Stimulated activated CD8-positive, alpha-beta memory T cell treated with anti-CD3 and anti-CD28 coated beads, Interleukin-12 subunit alpha, Interleukin-12 subunit beta, amount 100 ng/mL, for 24 hours (primary cell): ENCODE measurements at regions not wholly inside any gene's neighbourhood (a gene's known extent, or its start where the extent isn't known, plus 50 kb on each side); places are given as distances from the start of the nearest gene placed in this dataset.
"Not testable (repeated sequence)": the region's sequence is repeated elsewhere in the genome, so short reads cannot be mapped to it uniquely, and the experiment has no call there.

ENCODE experiments used
- DNase-seq: peaks from one replicate; pipeline ENCODE4 v3.0.0-alpha.2; 2020; ENCODE audit errors: extremely low read depth

DNA sequence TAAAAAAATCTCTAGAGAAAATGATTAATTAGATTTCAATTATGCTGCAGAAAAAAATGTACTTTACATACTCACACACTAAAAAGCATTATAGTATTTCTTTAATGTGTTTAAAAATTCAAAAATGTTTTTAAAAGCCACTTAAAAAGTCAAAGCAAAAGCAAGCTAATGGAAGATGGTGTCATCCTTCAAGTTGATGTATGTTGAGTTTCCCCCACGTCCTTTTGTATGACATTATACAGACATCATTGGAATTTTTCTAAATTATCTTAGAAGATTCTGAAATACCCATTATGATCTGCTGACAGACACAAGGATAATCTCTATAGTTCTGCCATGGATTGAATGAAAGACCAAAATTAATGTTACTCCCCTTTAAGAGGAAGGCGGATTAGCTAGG is 393.7 kb upstream of the TENM3 start:
- no peak for DNase-seq

DNA sequence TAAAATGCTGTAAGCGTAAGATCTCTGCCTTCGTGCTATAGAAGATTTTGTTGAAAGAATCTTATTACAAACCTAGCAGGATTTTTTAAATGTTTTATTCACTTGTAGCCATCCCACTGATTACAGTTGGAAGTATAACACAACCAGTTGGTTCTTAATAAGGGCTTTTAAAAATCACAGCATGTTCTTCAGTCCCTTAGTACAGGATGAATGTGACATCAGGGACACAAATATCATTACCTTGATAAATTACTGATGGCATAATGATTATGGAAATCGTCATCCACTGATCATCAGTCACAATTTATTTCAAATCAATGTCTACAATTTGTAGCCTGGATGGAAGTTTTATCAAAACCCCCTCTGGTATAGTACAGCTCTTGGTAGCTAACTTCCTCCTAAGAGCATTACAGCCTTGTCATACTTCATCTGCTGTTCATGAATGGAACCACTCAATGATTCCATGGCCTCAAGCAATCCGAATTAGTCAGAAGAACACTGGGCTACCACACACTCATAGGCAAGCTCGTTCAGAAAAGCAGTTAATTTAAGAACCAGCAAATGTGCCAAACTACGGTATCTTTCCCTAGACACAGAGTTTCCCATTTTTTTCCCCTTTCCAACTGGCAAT is 389.2 kb upstream of the TENM3 start:
- no peak for DNase-seq

DNA sequence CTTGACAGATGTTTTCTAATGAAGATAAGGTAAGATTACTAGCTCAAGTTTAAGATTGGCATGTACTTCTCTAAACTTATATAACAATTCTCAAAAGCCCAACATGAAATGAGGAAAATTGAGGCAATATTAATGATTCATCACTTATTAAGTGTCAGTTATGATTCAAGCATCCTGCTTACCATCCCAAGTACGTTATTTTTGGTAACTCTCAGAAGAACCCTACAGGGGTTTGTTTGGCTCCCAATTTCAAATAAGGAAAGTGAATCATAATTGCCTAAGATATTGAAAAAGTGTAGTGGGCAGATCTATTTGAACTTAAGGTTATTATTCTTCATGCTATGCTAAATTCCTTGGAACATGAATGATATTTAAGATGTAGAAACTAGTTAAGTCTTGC is 387.9 kb upstream of the TENM3 start:
- DNase-seq, result no peak

DNA sequence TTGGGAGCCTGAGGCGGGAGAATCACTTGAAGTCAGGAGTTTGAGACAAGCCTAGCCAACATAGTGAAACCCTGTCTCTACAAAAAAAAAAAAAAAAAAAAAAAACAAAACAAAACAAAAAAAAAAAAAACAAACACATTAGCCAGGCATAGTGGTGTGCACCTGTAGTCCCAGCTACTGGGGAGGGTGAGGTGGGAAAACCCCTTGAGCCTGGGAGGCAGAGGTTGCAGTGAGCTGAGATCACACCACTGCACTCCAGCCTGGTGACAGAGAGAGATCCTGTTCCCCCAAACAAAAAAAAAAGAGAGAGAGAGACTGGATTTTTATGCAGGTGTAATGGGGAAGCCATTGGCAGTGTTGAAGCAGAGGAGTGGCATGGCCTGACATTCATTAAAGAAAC is 385.7 kb upstream of the TENM3 start:
- DNase-seq, result not testable (repeated sequence)

DNA sequence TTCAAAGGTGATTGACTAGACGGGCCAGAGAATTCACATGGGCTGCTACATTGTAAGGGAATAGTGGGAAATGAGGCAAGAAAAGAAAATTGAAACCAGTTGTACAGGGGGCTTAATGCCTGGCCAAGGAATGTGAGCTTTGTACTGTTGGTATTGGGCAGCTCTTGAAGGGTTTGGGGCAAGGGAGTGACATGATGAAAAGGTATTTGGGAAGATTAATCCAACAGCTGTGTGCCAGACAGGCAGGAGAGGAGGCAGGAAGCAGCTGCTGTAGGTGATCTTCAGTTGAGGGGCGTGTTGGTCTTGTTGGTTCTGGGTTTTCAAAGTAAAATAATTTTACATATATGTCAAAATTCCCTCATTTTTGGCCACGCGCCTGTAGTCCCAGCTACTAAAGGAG is 384.5 kb upstream of the TENM3 start:
- no peak for DNase-seq

DNA sequence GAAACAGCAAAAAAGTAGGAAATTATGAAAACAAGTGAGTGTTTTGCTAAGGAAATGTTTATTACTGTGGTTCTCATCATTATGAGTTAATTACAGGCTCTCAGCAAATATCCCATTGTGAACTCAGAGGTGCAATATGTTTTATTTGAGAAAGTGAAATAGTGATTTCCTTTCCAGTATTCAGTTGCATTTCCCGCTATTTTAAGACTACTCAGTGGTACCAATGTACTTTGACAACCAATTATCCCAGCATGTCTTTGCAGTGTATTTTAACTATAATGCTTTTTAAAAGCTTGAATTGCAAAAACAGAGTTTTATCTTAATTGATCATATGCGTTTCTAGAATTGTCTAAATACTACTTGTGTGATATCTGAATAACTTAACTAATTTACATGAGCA is 383.8 kb upstream of the TENM3 start:
- no peak for DNase-seq

DNA sequence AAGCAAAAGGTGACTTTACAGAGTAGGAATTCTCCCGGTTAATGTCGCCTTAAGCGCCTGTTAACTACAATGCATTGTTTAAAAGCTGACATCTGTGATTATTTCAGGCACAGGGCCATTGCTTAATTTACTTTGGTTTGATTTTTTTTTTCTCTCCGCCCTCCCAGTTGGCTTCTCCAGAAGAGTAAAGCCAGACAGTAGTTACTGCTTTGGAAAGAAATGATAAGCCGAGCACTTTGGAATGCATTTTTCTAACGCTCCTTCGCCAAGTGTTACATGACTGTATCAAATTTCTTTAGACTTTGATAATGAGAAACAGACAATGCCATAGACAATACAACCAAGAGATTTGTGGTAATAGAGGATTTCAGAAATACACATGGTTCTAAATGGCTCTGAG is 383.0 kb upstream of the TENM3 start:
- no peak for DNase-seq

DNA sequence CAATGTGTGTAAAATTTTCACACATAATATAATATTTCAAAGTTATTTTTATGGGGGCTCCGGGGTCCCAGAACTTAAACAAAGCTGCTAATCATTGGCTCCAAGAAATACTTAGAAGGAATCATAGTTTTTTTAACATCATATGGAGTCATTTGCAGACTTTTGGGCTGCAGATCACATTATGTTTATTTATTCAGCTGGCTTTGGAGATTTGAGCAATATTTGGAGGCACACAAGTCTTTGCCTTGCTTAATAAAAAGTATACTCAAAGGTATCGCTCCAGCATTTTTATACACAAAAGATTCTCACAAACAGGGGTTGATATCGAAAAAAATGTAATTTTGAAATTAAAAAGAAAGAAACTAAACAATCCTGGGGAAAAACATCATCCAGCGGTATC is 382.5 kb upstream of the TENM3 start:
- DNase-seq, result no peak

DNA sequence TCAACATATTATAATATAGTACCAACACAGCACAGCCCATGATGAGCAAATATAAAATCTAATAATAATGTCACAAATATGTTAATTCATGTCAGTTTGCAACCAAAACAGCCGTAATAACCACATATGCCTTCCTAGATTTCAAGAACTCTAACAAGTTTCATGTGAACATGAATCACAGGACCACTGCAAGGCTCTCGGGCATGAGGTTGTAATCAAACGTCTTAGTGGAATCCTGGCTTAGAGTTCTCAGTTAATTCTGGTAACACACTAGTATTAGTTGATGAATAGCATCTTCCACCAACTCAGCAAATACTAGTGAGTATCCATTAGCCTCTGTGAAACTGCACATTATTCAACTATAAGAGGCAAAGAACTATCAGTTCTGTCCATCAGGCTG is 379.3 kb upstream of the TENM3 start:
- DNase-seq, result no peak

DNA sequence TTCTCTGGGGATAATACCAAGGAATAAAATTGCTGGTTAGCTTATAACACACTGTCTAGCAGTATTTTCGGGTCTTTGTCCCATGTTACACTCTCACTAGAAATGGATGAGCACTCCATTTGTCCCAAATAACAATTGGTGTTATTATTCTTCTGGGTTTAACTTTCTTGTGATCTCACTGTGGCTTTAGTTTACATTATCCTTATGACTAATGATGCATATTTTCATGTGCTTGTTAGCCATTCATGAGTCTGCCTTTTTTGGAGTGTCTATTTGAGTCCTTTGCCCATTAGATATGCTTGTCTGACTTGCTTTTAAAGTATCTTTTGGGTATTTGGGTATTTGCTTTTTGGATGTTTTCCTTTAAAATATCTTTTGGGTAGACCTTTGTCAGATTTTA is 372.9 kb upstream of the TENM3 start:
- DNase-seq, result no peak

DNA sequence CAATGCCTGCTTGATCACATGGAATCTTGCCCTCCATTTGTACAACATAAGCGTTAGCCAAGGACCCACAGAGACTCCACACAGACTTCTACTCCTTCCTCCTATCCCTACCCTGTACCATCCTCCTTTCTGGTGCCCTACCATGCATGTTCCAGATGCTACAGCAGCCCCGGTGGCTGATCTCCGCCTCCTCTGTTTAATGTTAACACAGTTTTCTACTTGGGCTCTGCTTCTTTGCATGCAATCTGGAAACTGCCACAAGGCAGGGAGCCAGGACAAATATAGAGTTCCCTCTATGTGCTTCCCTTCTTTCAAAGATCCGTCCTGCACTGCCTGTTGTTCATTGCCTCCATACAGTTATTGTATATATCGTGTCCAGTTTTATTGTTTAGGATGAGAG is 368.6 kb upstream of the TENM3 start:
- DNase-seq, result no peak

DNA sequence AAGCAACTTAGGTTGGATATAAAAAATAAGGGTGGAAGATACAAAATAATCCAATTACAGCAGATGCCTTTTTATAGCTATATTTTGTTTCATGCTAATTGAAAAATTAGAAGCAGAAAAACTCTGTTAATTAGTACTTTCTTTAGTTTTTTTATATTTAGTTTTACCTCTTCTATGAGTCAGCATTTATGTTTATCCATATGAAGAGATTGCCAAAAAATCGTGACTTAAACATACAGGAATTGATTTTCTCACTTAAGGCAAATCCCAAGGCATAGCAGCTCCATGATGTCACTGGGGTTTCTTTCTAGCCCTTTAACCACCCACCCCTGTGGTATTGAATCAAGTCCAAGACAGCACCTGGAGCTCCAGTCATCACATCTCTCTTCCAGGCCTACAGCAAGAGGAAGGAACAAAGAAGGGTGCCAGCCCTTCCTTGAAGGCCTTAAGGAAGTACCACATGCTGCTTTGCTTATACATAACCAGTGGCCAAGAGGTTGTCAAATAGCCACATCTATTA is 365.8 kb upstream of the TENM3 start:
- no peak for DNase-seq

DNA sequence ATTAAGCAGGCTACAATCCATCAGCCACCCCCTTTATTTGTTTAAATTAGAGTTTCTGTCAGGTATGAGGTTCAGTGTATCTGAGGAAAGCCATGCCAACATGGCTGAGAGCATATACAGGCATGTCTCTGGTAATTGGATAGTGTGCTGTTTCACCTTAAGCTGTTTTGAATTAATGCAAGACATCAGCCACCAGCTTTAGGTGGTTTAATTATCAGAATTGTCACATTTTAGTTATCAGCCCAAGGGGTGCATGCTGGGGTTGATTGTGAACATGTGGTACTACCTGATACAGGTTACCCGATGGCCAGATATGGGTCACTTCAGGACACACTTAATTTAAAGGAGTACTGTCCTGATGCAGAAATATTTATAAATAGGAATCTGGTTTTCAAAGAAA is 353.2 kb upstream of the TENM3 start:
- no peak for DNase-seq

DNA sequence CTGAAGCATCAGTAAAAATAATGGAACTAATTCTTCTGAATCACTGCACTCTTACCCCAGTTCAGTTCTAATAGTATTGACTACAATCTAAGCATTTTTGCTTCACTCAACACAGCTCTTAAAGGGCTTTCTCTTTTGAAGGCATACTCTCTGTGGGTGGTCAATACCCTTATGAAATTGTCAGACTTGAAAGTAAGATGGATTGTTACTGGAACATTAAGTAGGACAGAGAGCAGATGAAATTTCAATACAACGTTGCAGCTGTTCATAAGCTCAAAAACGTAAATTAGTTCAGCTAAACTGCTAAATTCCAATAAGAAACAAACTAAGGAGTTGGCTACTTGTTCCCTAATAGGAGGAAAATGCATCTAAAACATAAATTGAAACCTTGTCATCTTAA is 352.3 kb upstream of the TENM3 start:
- no peak for DNase-seq

DNA sequence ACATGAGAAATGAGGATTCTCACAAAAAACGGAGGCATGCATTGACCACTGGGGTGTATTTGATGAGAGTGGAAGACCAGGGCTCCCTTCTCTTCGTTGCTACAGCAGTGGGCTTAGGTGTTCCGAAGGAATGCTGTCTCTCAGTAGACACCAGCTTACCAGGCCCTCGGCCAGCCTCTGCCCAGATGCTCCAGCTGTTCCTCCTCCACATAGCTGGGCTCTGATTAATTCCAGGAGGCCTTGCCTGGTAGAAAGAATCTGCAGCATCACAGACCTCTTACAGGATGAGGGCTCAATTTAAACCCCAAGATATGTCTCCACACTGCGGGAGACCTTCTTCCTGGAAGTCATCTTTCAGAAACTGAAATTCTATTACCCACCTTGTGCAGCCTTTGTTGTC is 346.6 kb upstream of the TENM3 start:
- DNase-seq, result no peak

DNA sequence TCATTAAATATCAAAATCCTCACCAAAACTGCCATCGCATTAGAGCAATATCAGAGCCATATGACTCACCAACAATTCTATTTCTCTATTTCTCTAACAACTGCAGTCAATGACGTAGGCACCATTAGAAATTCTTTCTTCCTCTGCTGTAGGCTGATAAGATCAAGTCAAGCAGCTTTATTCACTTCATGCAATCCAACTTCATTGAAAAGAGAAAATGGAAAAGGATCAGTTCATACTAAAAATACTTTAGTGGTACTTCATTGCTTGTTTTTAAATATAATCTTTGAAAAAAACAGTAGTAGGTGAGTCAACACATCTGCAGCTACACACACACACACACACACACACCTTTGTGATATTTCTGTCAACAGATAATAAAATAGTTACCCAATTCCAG is 345.3 kb upstream of the TENM3 start:
- no peak for DNase-seq

DNA sequence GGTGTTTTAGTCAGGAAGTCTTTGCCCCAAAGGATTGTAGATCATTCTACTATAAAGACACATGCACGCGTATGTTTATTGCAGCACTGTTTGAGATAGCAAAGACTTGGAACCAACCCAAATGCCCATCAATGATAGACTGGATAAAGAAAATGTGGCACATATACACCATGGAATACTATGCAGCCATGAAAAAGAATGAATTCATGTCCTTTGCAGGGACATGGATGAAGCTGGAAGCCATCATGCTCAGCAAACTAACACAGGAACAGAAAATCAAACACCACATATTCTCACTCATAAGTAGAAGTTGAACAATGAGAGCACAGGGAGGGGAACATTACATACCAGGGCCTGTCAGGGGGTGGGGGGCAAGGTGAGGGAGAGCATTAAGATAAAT is 340.8 kb upstream of the TENM3 start:
- not testable (repeated sequence) for DNase-seq

DNA sequence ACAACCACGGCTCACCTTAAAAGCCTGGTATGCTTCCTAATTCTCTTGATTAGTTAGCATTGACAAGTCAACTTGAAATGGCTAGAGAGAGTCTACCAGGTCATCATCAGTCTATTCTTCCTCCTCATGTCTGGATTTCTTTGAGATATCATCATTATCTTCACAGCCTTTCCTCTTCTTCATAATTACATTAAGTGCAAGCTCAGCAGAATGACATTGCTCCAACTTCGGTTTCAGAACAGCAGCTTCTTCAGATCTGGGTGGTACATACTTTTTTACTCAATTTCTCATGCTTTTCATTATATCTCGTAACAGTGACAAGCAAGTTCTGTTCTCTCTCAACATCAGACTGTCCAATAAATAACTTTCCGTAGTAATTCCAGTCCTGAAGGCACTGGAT is 337.5 kb upstream of the TENM3 start:
- DNase-seq, result no peak

DNA sequence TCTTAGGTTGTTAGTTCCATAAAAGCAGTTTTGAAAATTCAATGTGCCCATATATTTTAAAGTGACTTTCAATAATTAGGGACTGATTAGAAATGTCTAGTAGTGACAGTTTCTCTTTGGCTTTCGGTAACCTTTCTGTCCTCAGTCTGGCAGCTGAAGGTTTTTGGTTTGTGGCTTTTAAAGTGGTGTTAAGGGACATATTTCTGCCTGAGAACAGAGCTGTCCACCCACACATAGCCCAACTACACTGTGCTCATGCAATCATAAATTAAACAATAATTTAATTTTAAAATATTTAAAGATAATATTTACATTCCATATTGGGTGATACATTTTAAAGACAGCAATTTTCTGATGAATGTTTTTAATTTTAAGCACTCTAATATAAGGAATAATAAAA is 335.0 kb upstream of the TENM3 start:
- no peak for DNase-seq

DNA sequence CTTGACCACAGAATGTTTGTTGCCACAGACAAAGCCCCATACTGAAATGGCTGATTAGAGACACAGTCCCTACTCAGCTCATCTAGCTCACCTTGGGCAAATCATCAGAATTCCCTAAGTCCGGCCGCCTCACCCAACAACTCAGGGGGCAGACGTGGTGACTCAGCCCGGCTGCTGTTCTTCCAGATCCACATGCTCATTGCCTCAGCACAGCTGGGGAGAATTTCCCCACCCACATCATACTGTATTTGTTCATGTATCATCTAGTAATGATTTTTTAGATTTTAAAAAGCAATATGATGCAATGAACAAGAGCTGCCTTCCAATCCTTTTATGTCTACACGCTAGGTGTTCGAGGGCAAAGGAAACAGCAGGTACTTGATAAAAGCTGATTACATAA is 333.8 kb upstream of the TENM3 start:
- no peak for DNase-seq

DNA sequence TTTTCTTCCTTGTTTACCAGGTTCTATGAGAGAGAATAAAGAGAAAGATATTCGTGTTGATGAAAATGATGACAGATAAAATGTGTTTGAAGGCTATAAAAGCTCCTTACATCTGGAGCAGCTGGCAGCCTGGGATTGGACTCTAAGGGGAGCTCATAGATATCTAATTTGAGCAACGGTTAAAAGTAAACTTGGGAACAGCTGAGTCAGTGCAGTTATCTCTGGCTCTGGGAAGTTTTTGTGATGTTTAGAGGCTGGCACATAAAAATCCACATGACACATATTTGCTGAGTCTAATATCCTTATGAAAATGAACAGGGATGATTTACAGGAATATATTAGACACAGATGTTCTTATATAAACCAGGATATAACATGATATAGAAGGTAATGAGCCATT is 331.8 kb upstream of the TENM3 start:
- DNase-seq, result no peak

DNA sequence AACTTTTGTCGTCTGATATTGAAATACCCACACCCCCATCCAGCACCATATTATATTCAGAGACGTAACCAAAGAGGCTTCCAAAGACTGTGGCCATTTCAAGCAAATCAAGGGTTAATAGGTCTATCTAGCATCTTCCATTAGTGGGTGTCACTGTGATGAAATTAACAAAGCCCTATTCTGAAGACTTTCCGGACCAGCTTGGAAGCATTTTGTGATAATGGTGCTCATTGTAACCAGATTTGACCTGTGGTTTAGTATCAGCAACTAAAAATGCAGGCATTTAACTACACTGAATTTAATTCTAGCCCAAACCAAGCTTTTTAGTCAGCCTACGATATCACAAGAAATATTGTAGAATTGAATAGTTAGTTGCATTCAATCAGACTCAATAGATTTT is 309.7 kb upstream of the TENM3 start:
- no peak for DNase-seq

DNA sequence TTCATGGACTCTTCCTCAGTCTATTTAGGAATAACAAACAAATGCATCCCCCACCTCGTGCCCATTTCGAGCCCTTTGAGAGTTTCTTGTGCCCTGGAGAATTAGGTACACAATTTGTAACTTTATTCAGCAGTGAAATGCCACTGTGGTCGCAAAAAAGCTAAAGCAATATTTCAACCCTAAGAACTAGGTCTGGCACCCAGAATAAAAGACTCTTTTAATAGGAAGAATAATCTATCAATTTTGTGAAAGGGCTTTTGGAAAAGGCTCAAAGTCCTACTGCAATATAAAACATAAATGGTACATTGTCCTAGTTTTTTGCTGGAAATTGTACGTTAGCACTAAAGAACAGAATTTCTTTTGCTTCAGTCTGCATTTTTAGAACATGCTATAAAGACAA is 304.6 kb upstream of the TENM3 start:
- no peak for DNase-seq

DNA sequence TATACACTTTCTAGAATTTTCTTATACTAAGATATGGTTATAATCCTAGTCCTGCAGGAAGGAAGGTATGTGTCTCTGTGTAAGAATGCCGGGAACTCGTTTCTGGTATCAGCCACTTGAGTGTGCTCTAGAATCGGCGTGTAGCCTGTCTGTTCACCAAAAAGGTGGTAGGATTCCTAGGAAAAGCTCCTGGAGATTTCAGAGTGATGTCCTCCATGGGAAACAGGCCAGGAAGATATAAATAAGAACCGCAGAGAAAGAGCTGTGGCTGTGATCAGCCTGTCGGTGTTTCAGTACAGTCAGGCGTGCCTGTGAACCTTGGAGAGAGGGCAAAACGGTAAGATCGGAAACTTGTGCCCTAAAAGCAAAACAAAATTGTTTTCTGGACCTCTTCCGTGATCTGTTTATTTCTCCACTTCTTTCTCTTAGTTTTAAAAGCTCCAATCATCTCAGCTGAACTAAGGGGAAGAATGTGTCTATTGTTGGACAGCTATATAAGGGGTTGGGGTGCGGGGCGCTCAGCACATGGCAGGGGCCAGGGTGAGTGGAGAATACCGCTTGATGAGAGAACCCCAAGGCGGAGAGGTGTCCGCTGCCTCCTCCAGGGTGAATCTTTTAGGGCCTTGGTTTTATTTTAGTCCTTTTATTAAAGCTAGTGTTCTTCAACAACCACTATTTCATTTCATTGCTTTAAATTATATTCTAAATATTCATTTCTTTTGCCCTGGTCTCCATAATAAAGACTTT is 303.8 kb upstream of the TENM3 start:
- no peak for DNase-seq
